OCI-LY7 (cell line): ENCODE measurements at regions not wholly inside any gene's neighbourhood (a gene's known extent, or its start where the extent isn't known, plus 50 kb on each side); places are given as distances from the start of the nearest gene placed in this dataset.

ENCODE experiments used
- BruUV-seq: library from RNA; stranded (reverse); fragments of 400-500 nt; replicated peaks from 2 replicates; lab custom pipeline; 2021; lab: Mats Ljungman, UMichigan
- CTCF ChIA-PET: fragments of 300-600 bp; sonication (Branson Sonifier 250); formaldehyde crosslinking; loops from one replicate; lab custom pipeline; 2022; ENCODE audit warnings: antibody characterized with exemption; ENCODE audit not compliant: unreplicated experiment; lab: Charles Lee
- POLR2A ChIA-PET: fragments of 300-600 bp; sonication (Branson Sonifier 250); formaldehyde crosslinking; loops from one replicate; lab custom pipeline; 2022; ENCODE audit warnings: antibody characterized with exemption; lab: Charles Lee
- DNase-seq: peaks from one replicate; pipeline ENCODE4 v3.0.0-alpha.2; 2015; ENCODE audit warnings: low spot score
- H2AFZ ChIP-seq: fragments of 200-600 bp; sonication (generic), shearing (Covaris generic); 2 replicates; pipeline ENCODE4 v1.6.1; 2014; ENCODE audit warnings: mild to moderate bottlenecking, antibody characterized with exemption, low read length, moderate library complexity
- H3K27ac ChIP-seq: fragments of 200-600 bp; sonication (generic); 2 replicates; pipeline ENCODE4 v1.5.1; 2014; ENCODE audit warnings: mixed run types, low read depth, mild to moderate bottlenecking, moderate library complexity, low read length, inconsistent platforms; ENCODE audit not compliant: poor library complexity, severe bottlenecking
- H3K36me3 ChIP-seq: fragments of 200-600 bp; sonication (generic); 2 replicates; pipeline ENCODE4 v1.6.1; 2014; ENCODE audit warnings: mild to moderate bottlenecking, antibody characterized with exemption, low read length, moderate library complexity, mixed read lengths; ENCODE audit not compliant: insufficient read depth
- H3K4me1 ChIP-seq: fragments of 200-600 bp; sonication (generic); 2 replicates; pipeline ENCODE4 v1.5.1; 2014; ENCODE audit warnings: mild to moderate bottlenecking, low read length; ENCODE audit not compliant: insufficient read depth, poor library complexity, severe bottlenecking
- H3K4me2 ChIP-seq: fragments of 200-600 bp; sonication (generic); 2 replicates; pipeline ENCODE4 v1.6.1; 2014; ENCODE audit warnings: mild to moderate bottlenecking, low read length
- H3K4me3 ChIP-seq: fragments of 200-600 bp; sonication (generic); 2 replicates; pipeline ENCODE4 v1.5.1; 2014; ENCODE audit warnings: mild to moderate bottlenecking, low read depth, low read length; ENCODE audit not compliant: poor library complexity, severe bottlenecking
- H3K79me2 ChIP-seq: fragments of 200-600 bp; sonication (generic); 2 replicates; pipeline ENCODE4 v1.6.1; 2016; ENCODE audit warnings: low read depth, mild to moderate bottlenecking, low read length, moderate library complexity, mixed read lengths; ENCODE audit not compliant: insufficient read depth
- H3K9me2 ChIP-seq: fragments of 200-600 bp; sonication (generic); 2 replicates; pipeline ENCODE4 v1.6.1; 2016; ENCODE audit warnings: mild to moderate bottlenecking, low read length, mixed read lengths; ENCODE audit not compliant: insufficient read depth
- H3K9me3 ChIP-seq: fragments of 200-600 bp; sonication (generic); 2 replicates; pipeline ENCODE4 v1.6.1; 2014; ENCODE audit warnings: mild to moderate bottlenecking, mixed run types, low read length, mixed read lengths
- H4K20me1 ChIP-seq: fragments of 200-600 bp; sonication (generic); 2 replicates; pipeline ENCODE4 v1.6.1; 2014; ENCODE audit warnings: mild to moderate bottlenecking, antibody characterized with exemption, low read length, moderate library complexity, mixed read lengths; ENCODE audit not compliant: insufficient read depth
- CTCF ChIP-seq: fragments of 200-600 bp; sonication (generic); conservative IDR thresholded peaks from 2 replicates; pipeline ENCODE4 v1.5.1; 2014; ENCODE audit warnings: mild to moderate bottlenecking, antibody characterized with exemption, low read length, moderate library complexity, mixed read lengths
- EZH2phosphoT487 ChIP-seq: fragments of 200-600 bp; sonication (generic); IDR thresholded peaks from 2 replicates; pipeline ENCODE4 v1.6.1; 2018; ENCODE audit warnings: low read depth, borderline replicate concordance, mild to moderate bottlenecking, mixed run types, antibody characterized with exemption, low read length, moderate library complexity, mixed read lengths
- intact Hi-C: fragments of 100-400 bp; cut with micrococcal nuclease; formaldehyde crosslinking; loops from one replicate; pipeline ENCODE4 v1.10.0; 2022; ENCODE audit not compliant: unreplicated experiment

GRCh38 chr13:34128661-34129060 lies 310.7 kb downstream of the RFC3 start:
- H3K9me3 ChIP-seq, result no peaks in the 10 kb centered on the region
- no peak overlapping the region for H2AFZ ChIP-seq
- no peak for DNase-seq
- intact Hi-C loops, result loop anchor here (5.0 kb wide), 1 partner anchor 1454 kb away; no protein-coding TSS in a partner anchor
- no peaks in the 10 kb centered on the region for H4K20me1 ChIP-seq
- POLR2A ChIA-PET, result no interaction called here
- no peak overlapping the region for H3K4me3 ChIP-seq
- TF ChIP-seq CTCF (no peak), EZH2phosphoT487 (no peak)
- H3K27ac ChIP-seq, result no peak overlapping the region
- H3K9me2 ChIP-seq, result no peaks in the 10 kb centered on the region
- no TSS peak for BruUV-seq
- H3K4me1 ChIP-seq, result no peaks in the 10 kb centered on the region
- H3K4me2 ChIP-seq, result no peak overlapping the region
- no peaks in the 10 kb centered on the region for H3K36me3 ChIP-seq
- no peaks in the 10 kb centered on the region for H3K79me2 ChIP-seq
- CTCF ChIA-PET, result no interaction called here

- H3K4me2 ChIP-seq, result no peak overlapping the region
- TF ChIP-seq CTCF, result no peak
- no peak for TF ChIP-seq EZH2phosphoT487
- no peaks in the 10 kb centered on the region for H3K4me1 ChIP-seq
- H3K9me3 ChIP-seq, result no peaks in the 10 kb centered on the region
- no peak overlapping the region for H3K4me3 ChIP-seq
- H3K27ac ChIP-seq, result no peak overlapping the region
- H4K20me1 ChIP-seq, result no peaks in the 10 kb centered on the region
- POLR2A ChIA-PET, result no interaction called here
- H3K9me2 ChIP-seq, result no peaks in the 10 kb centered on the region
- H3K79me2 ChIP-seq, result no peaks in the 10 kb centered on the region
- no peak overlapping the region for H2AFZ ChIP-seq
- DNase-seq, result no peak
- CTCF ChIA-PET, result no interaction called here
- intact Hi-C loops, result loop anchor here (5.0 kb wide), 1 partner anchor 1453 kb away; no protein-coding TSS in a partner anchor
- BruUV-seq, result no TSS peak
- no peaks in the 10 kb centered on the region for H3K36me3 ChIP-seq
Measured at GRCh38 chr13:34129436-34129835, 311.5 kb downstream of the RFC3 start.

- H3K9me3 ChIP-seq, result no peaks in the 10 kb centered on the region
- H3K79me2 ChIP-seq, result no peaks in the 10 kb centered on the region
- intact Hi-C loops, result no loop called here
- no TSS peak for BruUV-seq
- H3K9me2 ChIP-seq, result no peaks in the 10 kb centered on the region
- H3K4me3 ChIP-seq, result no peak overlapping the region
- no peaks in the 10 kb centered on the region for H4K20me1 ChIP-seq
- ChIA-PET POLR2A (no interaction called here), CTCF (no interaction called here)
- no peak for TF ChIP-seq CTCF
- TF ChIP-seq EZH2phosphoT487, result no peak
- no peaks in the 10 kb centered on the region for H3K4me1 ChIP-seq
- DNase-seq, result no peak
- H3K36me3 ChIP-seq, result no peaks in the 10 kb centered on the region
- H3K4me2 ChIP-seq, result no peak overlapping the region
- no peak overlapping the region for H3K27ac ChIP-seq
- no peak overlapping the region for H2AFZ ChIP-seq
Measured at GRCh38 chr13:34137200-34137599, 319.3 kb downstream of the RFC3 start.
